Lung (tissue), 11 donors: ENCODE measurements at regions not wholly inside any gene's neighbourhood (a gene's known extent, or its start where the extent isn't known, plus 50 kb on each side); places are given as distances from the start of the nearest gene placed in this dataset.
"Not testable (repeated sequence)": the region's sequence is repeated elsewhere in the genome, so short reads cannot be mapped to it uniquely, and the experiment has no call there.

Source experiments
- ATAC-seq: fragments of 200-7000 bp; cut with Tn5 transposase; one replicate; pipeline ENCODE4 v1.9.1; 2020; ENCODE audit warnings: moderate number of reproducible peaks; ENCODE audit not compliant: insufficient read depth, low FRiP score
- DNase-seq, 3 donors: peaks; one replicate each; pipeline ENCODE4 v3.0.0-alpha.2; 2013 to 2017
- H3K27ac ChIP-seq, 2 donors: one replicate each; pipeline ENCODE4 v1.5.1; 2013; ENCODE audit warnings: mild to moderate bottlenecking in 2 of 2, moderate library complexity in 2 of 2, control low read depth in 1 of 2, inconsistent platforms in 1 of 2, low read depth in 1 of 2, low read length in 1 of 2
- H3K27me3 ChIP-seq, 3 donors: one replicate each; pipeline ENCODE4 v1.5.1; 2013; ENCODE audit warnings: low read length in 2 of 3; ENCODE audit not compliant: control insufficient read depth in 3 of 3, insufficient read depth in 3 of 3
- H3K36me3 ChIP-seq, 4 donors: one replicate each; pipeline ENCODE4 v1.5.1; 2013; ENCODE audit warnings: low read length in 4 of 4, mild to moderate bottlenecking in 1 of 4, moderate library complexity in 1 of 4; ENCODE audit not compliant: control insufficient read depth in 4 of 4, insufficient read depth in 4 of 4
- H3K4me1 ChIP-seq, 5 donors: one replicate each; pipeline ENCODE4 v1.5.1; 2013; ENCODE audit warnings: low read length in 5 of 5, mild to moderate bottlenecking in 2 of 5, moderate library complexity in 1 of 5; ENCODE audit not compliant: control insufficient read depth in 5 of 5, insufficient read depth in 5 of 5
- H3K4me3 ChIP-seq: one replicate; pipeline ENCODE4 v1.5.1; 2013; ENCODE audit warnings: mild to moderate bottlenecking, control low read depth, moderate library complexity
- H3K9ac ChIP-seq, 2 donors: one replicate each; pipeline ENCODE4 v1.5.1; 2013; ENCODE audit warnings: low read length in 2 of 2, control low read depth in 1 of 2; ENCODE audit not compliant: insufficient read depth in 1 of 2
- H3K9me3 ChIP-seq, 4 donors: one replicate each; pipeline ENCODE4 v1.5.1; 2013; ENCODE audit warnings: low read length in 3 of 4, mild to moderate bottlenecking in 1 of 4, moderate library complexity in 1 of 4; ENCODE audit not compliant: control insufficient read depth in 4 of 4, insufficient read depth in 3 of 4
- WGBS, 2 donors: extraction: QIAGEN DNeasy Blood & Tissue Kit; methylation state at CpG; one replicate each; pipeline ENCODE4 v1.1.7; 2013; 5-methylcytosine and 5-hydroxymethylcytosine counted together
- TF ChIP-seq, protein P1 (sequence below): IDR thresholded peaks from 2 replicates; pipeline ENCODE4 v1.5.1; 2012; ENCODE audit warnings: mild to moderate bottlenecking; ENCODE audit errors: control extremely low read depth, extremely low read depth
- donor health status: control.
- donor health status: control.
- donor health status: Bipolar disorder and iron deficiency.
- donor health status: healthy.
- donor health status: DM: yes; HTN: yes; CAD: no.

DNA sequence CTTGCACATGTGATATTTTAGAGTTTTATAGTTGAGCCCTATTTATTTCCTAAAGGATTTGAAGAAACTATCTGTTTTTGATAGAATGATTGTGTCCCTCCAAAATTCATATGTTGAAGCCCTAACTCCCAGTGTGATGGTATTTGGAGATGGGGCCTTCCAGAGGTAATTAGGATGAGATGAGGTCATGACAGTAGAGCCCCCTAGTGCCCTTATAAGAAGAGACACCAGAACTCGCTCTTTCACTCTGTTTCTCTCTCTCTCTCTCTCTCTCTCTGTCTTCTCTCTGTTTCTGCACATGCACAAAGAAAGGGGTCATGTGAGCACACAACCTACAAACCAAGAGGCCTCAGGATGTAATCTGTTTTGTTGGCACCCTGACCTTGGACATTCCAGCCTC lies 921.9 kb upstream of the DIAPH2 start:
- Histone ChIP-seq H3K4me3 (no peak overlapping the region), H3K4me1 (no peaks in the 10 kb centered on the region), H3K27ac (no peak overlapping the region), H3K9me3 (no peaks in the 10 kb centered on the region), H3K27me3 (peaks cover 0 to 6% (median 0%) of the 10 kb centered on the region in 3 donors), H3K9ac (no peak overlapping the region), H3K36me3 (no peaks in the 10 kb centered on the region)
- TF ChIP-seq, protein P1, sequence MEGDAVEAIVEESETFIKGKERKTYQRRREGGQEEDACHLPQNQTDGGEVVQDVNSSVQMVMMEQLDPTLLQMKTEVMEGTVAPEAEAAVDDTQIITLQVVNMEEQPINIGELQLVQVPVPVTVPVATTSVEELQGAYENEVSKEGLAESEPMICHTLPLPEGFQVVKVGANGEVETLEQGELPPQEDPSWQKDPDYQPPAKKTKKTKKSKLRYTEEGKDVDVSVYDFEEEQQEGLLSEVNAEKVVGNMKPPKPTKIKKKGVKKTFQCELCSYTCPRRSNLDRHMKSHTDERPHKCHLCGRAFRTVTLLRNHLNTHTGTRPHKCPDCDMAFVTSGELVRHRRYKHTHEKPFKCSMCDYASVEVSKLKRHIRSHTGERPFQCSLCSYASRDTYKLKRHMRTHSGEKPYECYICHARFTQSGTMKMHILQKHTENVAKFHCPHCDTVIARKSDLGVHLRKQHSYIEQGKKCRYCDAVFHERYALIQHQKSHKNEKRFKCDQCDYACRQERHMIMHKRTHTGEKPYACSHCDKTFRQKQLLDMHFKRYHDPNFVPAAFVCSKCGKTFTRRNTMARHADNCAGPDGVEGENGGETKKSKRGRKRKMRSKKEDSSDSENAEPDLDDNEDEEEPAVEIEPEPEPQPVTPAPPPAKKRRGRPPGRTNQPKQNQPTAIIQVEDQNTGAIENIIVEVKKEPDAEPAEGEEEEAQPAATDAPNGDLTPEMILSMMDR = no peak
- ATAC-seq (no peak), DNase-seq (no peak)
- WGBS, 2 donors = 61 to 92% methylated on average over 1 of the region's 1 CpG

DNA sequence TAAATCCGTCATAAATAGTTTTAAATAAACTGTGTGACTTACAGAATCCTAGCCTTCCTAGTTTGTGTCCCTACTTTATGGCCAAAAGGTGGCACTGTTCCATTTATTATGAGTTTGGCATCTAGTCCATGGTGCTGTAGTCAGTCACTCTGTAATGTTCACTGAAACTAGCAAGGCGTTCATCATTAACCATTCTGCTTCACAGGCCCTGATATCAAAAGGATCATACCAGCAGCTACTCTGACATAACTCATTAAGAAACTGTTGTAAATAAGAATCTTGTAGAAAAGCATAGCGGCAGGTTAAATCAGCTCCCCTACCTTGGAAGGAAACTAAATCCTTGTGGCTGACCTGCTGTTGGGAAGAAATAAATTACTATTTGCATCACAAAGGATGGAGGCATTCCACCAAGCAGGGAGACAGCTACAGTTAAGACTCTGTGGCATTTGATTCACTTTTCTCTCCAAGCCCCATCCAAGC lies 919.6 kb upstream of the DIAPH2 start:
- DNase-seq = peak; percentile 20 to 85 (median 76)
- H3K27me3 ChIP-seq = peaks cover 0 to 7% (median 2%) of the 10 kb centered on the region in 3 donors
- no peak overlapping the region for H3K9ac ChIP-seq

DNA sequence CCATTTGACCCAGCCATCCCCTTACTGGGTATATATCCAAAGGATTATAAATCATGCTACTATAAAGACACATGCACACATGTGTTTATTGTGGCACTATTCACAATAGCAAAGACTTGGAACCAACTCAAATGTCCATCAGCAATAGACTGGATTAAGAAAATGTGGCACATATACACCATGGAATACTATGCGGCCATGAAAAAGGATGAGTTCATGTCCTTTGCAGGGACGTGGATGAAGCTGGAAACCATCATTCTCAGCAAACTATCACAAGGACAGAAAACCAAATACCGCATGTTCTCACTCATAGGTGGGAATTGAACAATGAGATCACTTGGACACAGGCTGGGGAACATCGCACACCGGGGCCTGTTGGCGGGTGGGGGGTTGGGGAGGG lies 913.4 kb upstream of the DIAPH2 start:
- 83 to 84% methylated on average over 6 of the region's 6 CpGs for WGBS, 2 donors
- H3K27ac ChIP-seq, ATAC-seq, H3K4me1 ChIP-seq, H3K36me3 ChIP-seq, H3K9me3 ChIP-seq, DNase-seq, H3K4me3 ChIP-seq, H3K9ac ChIP-seq: not testable (repeated sequence)
- H3K27me3 ChIP-seq = peaks cover 0 to 13% (median 7%) of the 10 kb centered on the region in 3 donors

More for the DNA sequence above, 919.6 kb upstream of the DIAPH2 start:
- Histone ChIP-seq H3K4me3 (no peak overlapping the region), H3K4me1 (no peaks in the 10 kb centered on the region), H3K36me3 (no peaks in the 10 kb centered on the region), H3K27ac (no peak overlapping the region), H3K9me3 (no peaks in the 10 kb centered on the region)
- 15 to 46% methylated on average over 3 of the region's 3 CpGs for WGBS, 2 donors
- no peak for ATAC-seq
- TF ChIP-seq, protein P1 = no peak

DNA sequence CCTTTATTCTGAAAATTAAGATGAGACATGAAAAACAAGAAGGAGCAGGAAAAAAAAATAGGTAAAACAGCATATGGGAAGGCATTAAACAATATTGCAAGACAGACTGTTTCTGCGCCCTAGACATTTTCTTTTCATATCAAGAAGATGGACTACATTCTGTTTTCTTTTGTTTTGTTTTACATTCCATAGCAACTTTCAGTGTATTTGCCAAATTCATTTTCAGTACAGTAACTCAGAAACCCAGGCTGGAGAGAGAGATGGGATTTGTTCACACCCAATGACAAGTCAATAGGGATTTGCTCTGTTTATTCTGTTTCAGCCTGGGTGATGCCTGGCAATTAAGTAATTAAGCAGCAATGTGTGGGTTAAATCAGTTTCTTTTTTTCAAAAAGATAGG lies 892.8 kb upstream of the DIAPH2 start:
- WGBS, 2 donors = 76 to 89% methylated on average over 1 of the region's 1 CpG
- DNase-seq = peak in 2 of 3 donors; percentile 12 to 16

More for the DNA sequence above, 892.8 kb upstream of the DIAPH2 start:
- no peaks in the 10 kb centered on the region for H3K9me3 ChIP-seq
- no peaks in the 10 kb centered on the region for H3K4me1 ChIP-seq
- H3K36me3 ChIP-seq = no peaks in the 10 kb centered on the region
- TF ChIP-seq, protein P1 = no peak
- no peak for ATAC-seq
- H3K4me3 ChIP-seq = no peak overlapping the region
- H3K27ac ChIP-seq = no peak overlapping the region
- peaks cover 0 to 17% (median 5%) of the 10 kb centered on the region in 3 donors for H3K27me3 ChIP-seq
- no peak overlapping the region for H3K9ac ChIP-seq
